Subcutaneous abdominal adipose tissue (tissue), 5 donors: ENCODE measurements at regions not wholly inside any gene's neighbourhood (a gene's known extent, or its start where the extent isn't known, plus 50 kb on each side); places are given as distances from the start of the nearest gene placed in this dataset.

Experiments used
- H3K27ac ChIP-seq: one replicate; pipeline ENCODE4 v1.7.0; 2013; ENCODE audit warnings: low read depth, mild to moderate bottlenecking, inconsistent platforms, low read length, moderate library complexity
- H3K27me3 ChIP-seq, 5 donors: one replicate each; pipeline ENCODE4 v1.7.0; 2013; ENCODE audit warnings: low read length in 5 of 5, inconsistent platforms in 1 of 5; ENCODE audit not compliant: control insufficient read depth in 5 of 5, insufficient read depth in 4 of 5
- H3K36me3 ChIP-seq, 5 donors: one replicate each; pipeline ENCODE4 v1.7.0; 2013; ENCODE audit warnings: low read length in 5 of 5; ENCODE audit not compliant: control insufficient read depth in 5 of 5, insufficient read depth in 5 of 5
- H3K4me1 ChIP-seq, 5 donors: one replicate each; pipeline ENCODE4 v1.7.0; 2013; ENCODE audit warnings: low read length in 5 of 5, mild to moderate bottlenecking in 3 of 5, moderate library complexity in 1 of 5; ENCODE audit not compliant: control insufficient read depth in 5 of 5, insufficient read depth in 5 of 5
- H3K4me3 ChIP-seq, 5 donors: one replicate each; pipeline ENCODE4 v1.7.0; 2013; ENCODE audit warnings: low read length in 5 of 5, low read depth in 1 of 5
- H3K9ac ChIP-seq, 5 donors: one replicate each; pipeline ENCODE4 v1.7.0; 2013; ENCODE audit warnings: low read length in 5 of 5, mild to moderate bottlenecking in 4 of 5, moderate library complexity in 3 of 5
- H3K9me3 ChIP-seq, 5 donors: one replicate each; pipeline ENCODE4 v1.7.0; 2013; ENCODE audit warnings: low read length in 5 of 5; ENCODE audit not compliant: control insufficient read depth in 5 of 5
- donor health status: healthy.
- donor health status: healthy.
- donor health status: healthy.
- donor health status: healthy.
- donor health status: healthy.

DNA sequence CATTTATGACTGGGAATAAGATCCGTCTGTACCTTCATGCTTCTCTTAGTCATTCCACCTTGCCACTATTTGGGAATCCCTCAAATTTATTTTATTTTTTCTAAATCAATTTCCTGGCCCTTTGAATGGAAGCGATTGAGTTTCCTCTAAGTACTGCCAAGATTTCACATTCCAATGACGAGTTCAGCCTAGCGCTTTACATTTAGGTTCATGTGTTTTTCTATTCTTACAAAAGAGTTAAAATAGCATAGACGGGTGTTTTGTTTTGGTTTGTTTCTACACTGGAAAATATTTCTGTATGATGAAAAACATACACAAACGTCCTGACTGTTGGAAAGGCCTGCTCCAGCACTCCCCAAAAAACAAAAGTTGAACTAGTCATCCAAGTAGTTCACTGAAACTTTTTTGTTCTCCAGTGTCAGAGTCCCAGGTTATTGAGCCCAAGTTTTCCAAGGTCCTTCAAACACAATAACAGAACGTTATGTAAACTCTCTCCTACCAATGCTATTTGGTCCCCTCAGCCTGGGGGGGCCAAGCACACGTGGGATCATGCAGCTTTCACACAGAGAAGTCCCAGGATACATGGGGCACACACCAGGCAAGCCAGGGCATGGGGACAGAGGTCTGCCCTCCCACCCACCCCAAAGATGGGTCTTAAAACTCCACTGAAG, 74.8 kb upstream of the FOXN3 start:
- H3K9me3 ChIP-seq, result no peaks in the 10 kb centered on the region
- H3K4me1 ChIP-seq, result peaks cover 2 to 41% (median 32%) of the 10 kb centered on the region in 5 donors
- H3K27me3 ChIP-seq, result no peaks in the 10 kb centered on the region
- H3K9ac ChIP-seq, result no peak overlapping the region
- H3K4me3 ChIP-seq, result no peak overlapping the region
- H3K36me3 ChIP-seq, result peaks cover 0 to 3% (median 0%) of the 10 kb centered on the region in 5 donors
- H3K27ac ChIP-seq, result no peak overlapping the region

DNA sequence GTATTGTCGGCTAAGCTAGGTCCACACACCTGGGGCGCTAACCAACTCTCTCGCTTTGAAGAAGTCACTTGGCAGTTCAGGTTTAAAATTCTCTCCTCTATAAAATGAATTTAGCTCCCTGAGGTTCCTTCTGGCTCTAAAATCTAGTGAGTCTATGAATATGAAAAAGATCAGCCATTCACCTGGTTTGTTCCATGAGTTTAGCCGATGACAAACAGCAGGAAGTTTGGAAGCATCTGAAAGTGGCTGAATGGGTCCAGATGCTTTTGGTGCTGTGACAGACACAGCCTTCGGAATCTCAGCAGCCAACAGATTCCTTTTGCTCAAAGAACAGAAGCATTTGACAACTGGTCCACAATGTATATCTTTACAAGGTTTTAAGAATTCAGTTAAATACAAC, 73.4 kb upstream of the FOXN3 start:
- H3K27ac ChIP-seq, result peak overlapping the region; percentile 24

DNA sequence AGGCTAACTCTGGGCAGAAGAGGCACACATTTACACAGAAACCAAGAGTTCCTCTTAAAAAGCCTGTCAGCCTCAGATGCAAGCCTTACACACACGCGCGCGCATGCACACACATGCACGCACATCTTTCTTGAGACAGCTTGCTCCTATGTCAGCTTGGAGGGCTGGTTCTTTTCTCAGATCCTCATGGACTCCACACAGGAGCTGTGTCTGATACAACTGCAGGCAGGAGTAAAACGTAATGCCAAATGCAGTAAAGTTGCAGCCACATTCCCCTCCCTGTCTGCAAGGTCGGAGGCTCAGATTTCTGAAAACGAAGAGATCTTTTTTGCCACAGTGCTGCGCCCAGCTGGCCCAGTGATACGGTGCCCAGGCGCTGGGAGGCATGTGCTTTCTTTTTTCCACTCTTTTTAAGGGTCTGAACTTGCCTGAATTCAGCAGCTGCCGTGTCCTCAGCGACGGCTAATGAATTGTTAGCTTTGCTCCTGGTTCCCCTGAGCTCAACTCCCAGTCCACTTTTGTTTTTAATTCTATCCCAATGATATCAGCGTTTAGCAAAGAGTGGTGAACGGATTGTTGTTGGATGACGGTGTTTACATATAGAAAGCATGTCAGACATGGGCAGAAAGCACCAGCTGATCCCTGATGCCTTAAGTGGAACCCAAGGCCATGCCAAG, 72.9 kb upstream of the FOXN3 start:
- peak overlapping the region in 4 of 5 donors; percentile 22 to 53 (median 40) for H3K4me3 ChIP-seq
- H3K27ac ChIP-seq, result peak overlapping the region; percentile 24
- no peaks in the 10 kb centered on the region for H3K9me3 ChIP-seq
- H3K27me3 ChIP-seq, result no peaks in the 10 kb centered on the region
- peaks cover 2 to 58% (median 47%) of the 10 kb centered on the region in 5 donors for H3K4me1 ChIP-seq
- H3K36me3 ChIP-seq, result peaks cover 0 to 3% (median 0%) of the 10 kb centered on the region in 5 donors
- peak overlapping the region in 2 of 5 donors; percentile 35 for H3K9ac ChIP-seq

More for the DNA sequence above, 73.4 kb upstream of the FOXN3 start:
- Histone ChIP-seq H3K9me3 (no peaks in the 10 kb centered on the region), H3K9ac (peak overlapping the region in 1 of 5 donors; percentile 35), H3K4me3 (peak overlapping the region in 1 of 5 donors; percentile 22), H3K36me3 (peaks cover 0 to 3% (median 0%) of the 10 kb centered on the region in 5 donors), H3K27me3 (no peaks in the 10 kb centered on the region), H3K4me1 (peaks cover 2 to 53% (median 42%) of the 10 kb centered on the region in 5 donors)

DNA sequence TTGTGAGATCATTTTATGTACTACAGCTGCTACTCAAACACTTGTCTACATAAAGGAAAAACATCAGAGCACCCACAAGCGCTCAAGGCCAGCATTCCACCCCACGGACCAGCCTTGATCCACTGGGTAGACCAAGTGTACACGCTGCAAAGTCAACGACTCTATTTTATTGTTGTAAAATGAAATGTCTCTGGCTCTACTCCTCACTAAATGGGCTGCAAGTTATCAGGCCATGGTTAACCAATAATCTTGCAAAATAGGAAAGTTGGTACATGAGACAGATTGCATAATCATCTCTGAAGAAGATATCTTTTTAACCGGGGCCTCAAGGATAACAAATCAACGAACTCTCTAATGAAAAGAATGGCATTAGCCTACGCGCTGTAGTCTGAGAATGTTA, 69.9 kb upstream of the FOXN3 start:
- Histone ChIP-seq H3K27ac (peak overlapping the region; percentile 72), H3K9me3 (no peaks in the 10 kb centered on the region), H3K9ac (peak overlapping the region in 1 of 5 donors; percentile 54), H3K36me3 (peaks cover 0 to 5% (median 0%) of the 10 kb centered on the region in 5 donors), H3K4me1 (peaks cover 2 to 50% (median 41%) of the 10 kb centered on the region in 5 donors), H3K27me3 (no peaks in the 10 kb centered on the region), H3K4me3 (no peak overlapping the region)

DNA sequence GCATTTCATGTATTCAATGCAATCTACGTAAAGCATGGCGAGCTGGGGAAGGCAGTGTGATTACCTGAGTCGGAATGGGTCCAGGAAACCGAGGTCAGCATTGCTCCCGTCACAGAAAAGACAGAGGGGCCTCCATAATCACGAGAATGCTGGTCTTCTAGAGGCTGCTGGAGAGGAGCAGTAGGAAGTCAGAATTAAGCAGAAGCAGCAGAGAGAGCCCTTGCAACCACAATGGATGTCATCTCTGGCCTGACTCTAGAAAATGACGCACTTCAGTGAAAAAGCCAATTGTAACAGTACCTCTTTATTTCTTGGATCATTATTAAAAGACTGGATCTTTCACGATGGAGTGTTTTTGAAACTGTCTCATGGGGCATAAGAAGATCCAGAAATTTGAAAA, 69.5 kb upstream of the FOXN3 start:
- Histone ChIP-seq H3K4me1 (peaks cover 2 to 51% (median 41%) of the 10 kb centered on the region in 5 donors), H3K4me3 (no peak overlapping the region), H3K27ac (peak overlapping the region; percentile 72), H3K27me3 (no peaks in the 10 kb centered on the region), H3K9me3 (no peaks in the 10 kb centered on the region), H3K36me3 (peaks cover 0 to 5% (median 0%) of the 10 kb centered on the region in 5 donors), H3K9ac (peak overlapping the region in 1 of 5 donors; percentile 54)

DNA sequence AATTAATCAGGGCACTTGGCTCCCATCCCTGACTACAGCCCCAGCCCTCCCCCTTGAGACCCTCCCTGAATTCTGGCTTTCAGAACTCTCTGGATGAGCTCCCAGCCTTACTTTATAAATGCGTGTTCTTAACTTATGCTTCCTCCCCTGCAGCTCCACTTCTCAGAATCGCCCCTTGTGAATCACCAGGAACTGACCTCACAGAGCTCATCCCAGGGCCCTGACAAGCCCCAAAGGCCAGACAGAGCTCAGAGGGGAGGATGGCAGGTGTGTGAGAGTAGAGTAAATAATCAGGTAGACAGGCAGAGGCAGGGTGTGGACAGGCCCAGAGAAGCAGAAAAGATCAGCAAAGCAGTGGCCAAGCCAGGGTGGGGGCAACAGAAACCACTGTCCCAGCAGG, 68.2 kb upstream of the FOXN3 start:
- no peak overlapping the region for H3K4me3 ChIP-seq
- H3K4me1 ChIP-seq, result peaks cover 4 to 57% (median 49%) of the 10 kb centered on the region in 5 donors
- no peaks in the 10 kb centered on the region for H3K9me3 ChIP-seq
- H3K36me3 ChIP-seq, result peaks cover 0 to 5% (median 0%) of the 10 kb centered on the region in 5 donors
- no peak overlapping the region for H3K9ac ChIP-seq
- no peaks in the 10 kb centered on the region for H3K27me3 ChIP-seq
- H3K27ac ChIP-seq, result peak overlapping the region; percentile 72

DNA sequence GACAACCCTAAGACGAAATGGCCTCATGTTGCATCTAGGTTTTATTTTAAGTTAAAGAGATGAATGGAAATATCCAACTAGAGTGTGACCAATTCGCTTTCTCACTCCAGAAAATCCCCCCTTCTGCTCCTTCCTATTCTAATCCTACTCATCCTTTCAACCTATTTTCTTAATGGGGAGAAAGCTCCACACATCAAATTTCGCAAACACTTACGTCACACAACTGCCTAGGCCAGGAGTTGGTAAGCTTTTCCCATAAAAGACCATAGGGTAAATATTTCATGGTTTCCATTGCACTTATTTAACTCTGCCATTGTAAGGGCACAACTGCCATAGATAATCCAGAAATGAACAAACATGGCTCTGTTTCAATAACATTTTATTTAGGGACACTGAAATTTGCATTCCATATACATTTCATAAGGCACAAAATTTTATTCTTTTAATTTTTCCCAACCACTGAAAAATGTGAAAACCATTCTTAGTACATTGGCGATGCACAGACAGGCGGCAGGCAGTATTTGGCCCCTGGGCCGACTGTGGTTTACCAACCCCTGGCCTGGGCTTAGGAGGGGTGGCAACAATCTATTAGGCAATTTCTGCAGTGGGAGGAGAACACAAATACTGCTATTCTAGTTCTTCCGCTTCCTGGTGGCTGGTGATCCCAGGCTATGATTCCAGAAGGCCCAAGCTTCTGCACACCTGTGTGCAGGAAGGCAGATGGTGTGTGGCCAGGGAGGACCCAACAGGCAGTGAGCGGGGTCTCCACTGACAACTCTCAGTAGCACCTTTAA, 67.2 kb upstream of the FOXN3 start:
- Histone ChIP-seq H3K4me1 (peaks cover 2 to 52% (median 42%) of the 10 kb centered on the region in 5 donors), H3K27ac (peak overlapping the region; percentile 72), H3K27me3 (no peaks in the 10 kb centered on the region), H3K9me3 (no peaks in the 10 kb centered on the region), H3K36me3 (peaks cover 0 to 3% (median 0%) of the 10 kb centered on the region in 5 donors), H3K4me3 (no peak overlapping the region), H3K9ac (no peak overlapping the region)

DNA sequence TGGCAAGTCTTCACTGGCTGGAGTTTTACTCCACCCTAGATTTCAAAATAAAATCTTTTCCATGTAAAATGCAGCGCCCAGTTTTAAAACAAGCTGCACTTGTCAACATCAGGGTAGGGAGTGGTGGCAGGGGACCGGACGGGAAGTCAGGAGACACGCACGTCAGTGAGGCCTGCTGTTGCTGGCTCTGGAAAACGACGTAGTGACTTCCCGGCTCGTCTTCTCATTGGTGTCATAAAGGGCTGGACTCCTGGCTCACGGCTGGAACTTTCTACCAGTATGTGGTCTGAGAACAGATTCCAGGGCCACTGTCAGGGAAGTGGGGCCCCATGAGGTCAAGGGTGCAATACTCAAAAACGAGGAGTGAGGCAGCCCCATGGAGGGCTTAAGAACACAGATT, 64.2 kb upstream of the FOXN3 start:
- Histone ChIP-seq H3K4me1 (peaks cover 2 to 56% (median 46%) of the 10 kb centered on the region in 5 donors), H3K27ac (peak overlapping the region; percentile 89), H3K27me3 (no peaks in the 10 kb centered on the region), H3K9ac (peak overlapping the region in 2 of 5 donors; percentile 41 to 54), H3K36me3 (peaks cover 0 to 3% (median 0%) of the 10 kb centered on the region in 5 donors), H3K4me3 (no peak overlapping the region), H3K9me3 (no peaks in the 10 kb centered on the region)

DNA sequence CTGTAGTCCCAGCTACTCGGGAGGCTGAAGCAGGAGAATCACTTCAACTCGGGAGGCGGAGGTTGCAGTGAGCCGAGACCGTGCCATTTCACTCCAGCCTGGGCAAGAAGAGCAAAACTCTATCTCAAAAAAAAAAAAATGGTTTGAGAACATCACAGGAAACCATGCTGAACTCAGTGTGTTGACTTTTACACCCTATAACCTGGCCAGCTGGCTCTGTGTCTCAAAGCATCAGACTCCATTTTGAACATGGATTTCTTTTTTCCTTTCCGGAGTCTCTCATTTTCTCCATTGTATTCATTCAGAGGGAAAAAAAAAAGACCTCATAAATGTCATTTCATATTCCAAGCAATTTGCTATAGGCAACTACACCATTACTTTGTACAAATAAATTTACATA, 63.2 kb upstream of the FOXN3 start:
- H3K9me3 ChIP-seq, result no peaks in the 10 kb centered on the region
- H3K27ac ChIP-seq, result peak overlapping the region; percentile 89
- H3K4me1 ChIP-seq, result peaks cover 2 to 48% (median 36%) of the 10 kb centered on the region in 5 donors
- no peak overlapping the region for H3K4me3 ChIP-seq
- H3K9ac ChIP-seq, result peak overlapping the region in 1 of 5 donors; percentile 25
- no peaks in the 10 kb centered on the region for H3K27me3 ChIP-seq
- peaks cover 0 to 3% (median 0%) of the 10 kb centered on the region in 5 donors for H3K36me3 ChIP-seq
